Transverse colon (tissue), 4 donors: ENCODE measurements at regions not wholly inside any gene's neighbourhood (a gene's known extent, or its start where the extent isn't known, plus 50 kb on each side); places are given as distances from the start of the nearest gene placed in this dataset.

Experiments
- DNase-seq: peaks from one replicate; pipeline ENCODE4 v3.0.0-alpha.2; 2019
- H3K27ac ChIP-seq, 4 donors: fragments of 200-600 bp; sonication (generic); 2 replicates each; pipeline ENCODE4 v1.5.1; 2016 to 2018; ENCODE audit warnings: inconsistent platforms in 4 of 4
- H3K27me3 ChIP-seq: fragments of 200-600 bp; sonication (generic); 2 replicates; pipeline ENCODE4 v1.5.1; 2017; ENCODE audit warnings: inconsistent platforms
- H3K36me3 ChIP-seq, 4 donors: fragments of 200-600 bp; sonication (generic); 2 replicates each; pipeline ENCODE4 v1.5.1; 2017 to 2019; ENCODE audit warnings: inconsistent platforms in 4 of 4
- H3K4me1 ChIP-seq, 4 donors: fragments of 200-600 bp; sonication (generic); 2 replicates each; pipeline ENCODE4 v1.5.1; 2017 to 2020; ENCODE audit warnings: inconsistent platforms in 4 of 4
- H3K4me3 ChIP-seq, 4 donors: fragments of 200-600 bp; sonication (generic); 1 replicate in 1 of 4; 2 replicates in 3 of 4; pipeline versions ENCODE4 v1.5.1 to v1.6.1; 2017 to 2019; ENCODE audit warnings: inconsistent platforms in 4 of 4
- H3K9me3 ChIP-seq, 2 donors: fragments of 200-600 bp; sonication (generic); 2 replicates each; pipeline ENCODE4 v1.5.1; 2017 to 2019; ENCODE audit warnings: inconsistent platforms in 2 of 2
- CTCF ChIP-seq, 5 experiments: fragments of 200-600 bp in 3 of 5; fragments of 450-650 bp in 2 of 5; sonication (generic) in 3 of 5; IDR thresholded peaks; 1 replicate in 2 of 5; 2 replicates in 3 of 5; pipeline ENCODE4 v1.5.1; 2016 to 2017; ENCODE audit warnings: antibody characterized with exemption in 5 of 5, inconsistent platforms in 3 of 5, mild to moderate bottlenecking in 2 of 5, moderate library complexity in 1 of 5
- EP300 ChIP-seq: sonication (generic); formaldehyde crosslinking; IDR thresholded peaks from one replicate; pipeline ENCODE4 v1.6.1; 2017; ENCODE audit warnings: antibody characterized with exemption, low read depth
- POLR2A ChIP-seq: fragments of 450-650 bp; IDR thresholded peaks from one replicate; pipeline ENCODE4 v1.6.1; 2016; ENCODE audit warnings: antibody characterized with exemption, mild to moderate bottlenecking, moderate library complexity
- POLR2AphosphoS5 ChIP-seq, 3 donors: sonication (generic); formaldehyde crosslinking; IDR thresholded peaks; one replicate each; pipeline ENCODE4 v1.6.1; 2016; ENCODE audit warnings: antibody characterized with exemption in 3 of 3
- WGBS, 2 donors: methylation state at CpG; one replicate each; pipeline ENCODE4 v1.1.5; 2018; ENCODE audit warnings: low coverage in 1 of 2; 5-methylcytosine and 5-hydroxymethylcytosine counted together
- in situ Hi-C, 4 donors: fragments of 200-750 bp; cut with MboI; loops; one replicate each; pipeline versions ENCODE4 v1.15.0 to v1.15.1; 2017; ENCODE audit warnings: low sequenced_read_pairs in 3 of 4, low pct_ligation_motif_present in 1 of 4, low pct_unique_long_range_greater_than_20kb in 1 of 4
- intact Hi-C: fragments of 100-400 bp; cut with DNase I; formaldehyde crosslinking; loops from one replicate; pipeline ENCODE4 v1.15.1; 2023; ENCODE audit warnings: low total_unique reads

- in situ Hi-C loops: no loop called here
These were observed 181.9 kb downstream of the RBFOX3 start for GRCh38 chr17:79428988-79429387.

DNA sequence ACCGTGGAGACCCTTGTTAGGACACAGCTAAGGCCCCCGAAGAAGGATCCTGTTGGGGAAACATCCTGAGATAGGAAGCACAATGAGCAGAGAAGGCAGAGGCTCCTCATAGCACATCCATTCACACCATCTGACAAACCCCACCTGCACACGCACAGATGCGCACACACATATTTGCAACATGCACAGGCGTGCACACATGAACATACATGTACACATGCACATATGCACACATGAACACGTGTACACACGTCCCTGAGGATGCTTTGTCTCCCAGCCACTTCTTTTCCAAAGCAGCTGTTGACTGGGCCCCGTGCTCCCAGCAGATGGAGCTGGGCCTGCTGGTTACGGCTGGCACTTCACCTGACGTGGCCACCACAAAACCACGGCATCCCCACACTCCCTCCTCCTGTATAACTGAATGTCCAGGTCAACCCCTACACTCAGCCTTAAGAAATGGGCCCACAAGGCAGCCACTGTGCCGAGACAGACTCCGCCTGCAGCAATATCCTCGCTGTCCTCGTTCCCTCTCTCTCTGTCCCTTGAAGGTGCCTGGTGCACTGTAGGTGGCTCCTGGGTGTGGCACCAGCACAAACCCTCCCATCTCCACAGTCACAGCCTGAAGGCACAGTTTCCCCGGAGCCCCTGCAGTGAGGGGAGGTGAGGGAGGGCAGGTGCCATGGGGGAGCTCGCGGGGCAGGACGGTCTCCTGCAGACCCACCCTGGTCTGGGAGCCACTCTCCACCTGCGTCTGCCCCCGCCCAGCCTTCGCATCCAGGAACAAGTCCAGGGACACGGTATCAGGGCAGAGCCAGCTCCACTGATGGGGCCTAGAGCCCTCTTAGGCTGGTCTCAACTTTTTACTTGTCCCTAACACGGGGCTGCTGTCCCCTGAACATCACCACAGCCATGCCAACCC, 183.0 kb downstream of the RBFOX3 start:
- Histone ChIP-seq H3K9me3 (no peaks in the 10 kb centered on the region), H3K27me3 (no peaks in the 10 kb centered on the region), H3K4me1 (no peaks in the 10 kb centered on the region), H3K36me3 (no peaks in the 10 kb centered on the region), H3K27ac (no peak overlapping the region), H3K4me3 (no peak overlapping the region)
- no peak for DNase-seq
- intact Hi-C loops (no loop called here), in situ Hi-C loops (no loop called here)
- 54 to 63% methylated on average over 4 to 24 of the region's 24 CpGs for WGBS, 2 donors
- TF ChIP-seq POLR2A (no peak), EP300 (no peak), POLR2AphosphoS5 (IDR thresholded peaks at IDR 0.05) (no peak), CTCF (IDR thresholded peaks at IDR 0.05) (no peak)

More at GRCh38 chr17:79428988-79429387, 181.9 kb downstream of the RBFOX3 start:
- Histone ChIP-seq H3K4me1 (no peaks in the 10 kb centered on the region), H3K27me3 (no peaks in the 10 kb centered on the region), H3K4me3 (no peak overlapping the region), H3K9me3 (no peaks in the 10 kb centered on the region), H3K27ac (no peak overlapping the region), H3K36me3 (no peaks in the 10 kb centered on the region)
- WGBS, 2 donors: 73% methylated on average over 12 of the region's 12 CpGs; no CpG with 5 or more reads in 1 of the 2 donors
- TF ChIP-seq EP300: no peak
- no peak for TF ChIP-seq POLR2A
- no peak for TF ChIP-seq CTCF (IDR thresholded peaks at IDR 0.05)
- TF ChIP-seq POLR2AphosphoS5 (IDR thresholded peaks at IDR 0.05): no peak
- DNase-seq: no peak
- intact Hi-C loops: no loop called here

DNA sequence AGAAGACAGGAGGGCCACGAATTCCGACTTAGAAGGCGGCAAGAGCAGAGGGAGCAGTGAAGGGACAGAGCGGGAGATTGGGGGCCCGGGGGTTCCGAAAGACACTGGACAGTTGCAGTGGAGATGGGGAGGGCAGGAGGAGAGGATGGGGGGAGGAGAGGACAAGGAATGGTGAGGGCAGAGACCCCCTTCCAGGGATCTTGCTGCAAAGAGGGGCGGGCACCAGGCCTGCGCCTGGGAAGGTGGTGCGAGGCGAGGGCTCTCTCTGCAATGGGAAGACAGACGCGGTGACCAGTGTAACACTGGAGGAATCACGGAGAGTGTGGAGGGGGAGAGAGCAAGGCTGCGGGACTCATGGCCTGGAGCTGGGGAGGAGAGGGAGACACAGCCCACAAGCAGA, 185.2 kb downstream of the RBFOX3 start:
- Histone ChIP-seq H3K27me3 (no peaks in the 10 kb centered on the region), H3K27ac (no peak overlapping the region), H3K9me3 (no peaks in the 10 kb centered on the region), H3K4me1 (no peaks in the 10 kb centered on the region), H3K4me3 (no peak overlapping the region), H3K36me3 (no peaks in the 10 kb centered on the region)
- TF ChIP-seq EP300: no peak
- no peak for TF ChIP-seq CTCF (IDR thresholded peaks at IDR 0.05)
- TF ChIP-seq POLR2A: no peak
- TF ChIP-seq POLR2AphosphoS5 (IDR thresholded peaks at IDR 0.05): no peak
- no peak for DNase-seq
- WGBS, 2 donors: 82 to 84% methylated on average over 7 to 14 of the region's 14 CpGs
- in situ Hi-C loops: no loop called here
- intact Hi-C loops: no loop called here

- no peak overlapping the region for H3K4me3 ChIP-seq
- intact Hi-C loops: no loop called here
- no peaks in the 10 kb centered on the region for H3K9me3 ChIP-seq
- DNase-seq: no peak
- in situ Hi-C loops: no loop called here
- H3K27me3 ChIP-seq: no peaks in the 10 kb centered on the region
- WGBS, 2 donors: 34 to 52% methylated on average over 5 to 9 of the region's 9 CpGs
- no peak overlapping the region for H3K27ac ChIP-seq
- H3K4me1 ChIP-seq: peaks cover 0 to 5% (median 3%) of the 10 kb centered on the region in 4 donors
- no peaks in the 10 kb centered on the region for H3K36me3 ChIP-seq
- TF ChIP-seq POLR2A (no peak), CTCF (IDR thresholded peaks at IDR 0.05) (no peak), EP300 (no peak), POLR2AphosphoS5 (IDR thresholded peaks at IDR 0.05) (no peak)
These were observed 186.2 kb downstream of the RBFOX3 start for GRCh38 chr17:79424471-79425185.
